GM08714 (cell line): ENCODE measurements at regions not wholly inside any gene's neighbourhood (a gene's known extent, or its start where the extent isn't known, plus 50 kb on each side); places are given as distances from the start of the nearest gene placed in this dataset.
"Not testable (repeated sequence)": the region's sequence is repeated elsewhere in the genome, so short reads cannot be mapped to it uniquely, and the experiment has no call there.

ENCODE experiments used
- H3K4me3 ChIP-seq: fragments of 200-500 bp; sonication (Bioruptor generic); 2 replicates; pipeline ENCODE4 v1.5.1; 2014; ENCODE audit warnings: mild to moderate bottlenecking, low read length, inconsistent platforms
- ZNF274 ChIP-seq: IDR thresholded peaks from 2 replicates; pipeline ENCODE4 v1.6.1; 2012; ENCODE audit warnings: mild to moderate bottlenecking, low read depth, low read length

- TF ChIP-seq ZNF274, result no peak
- H3K4me3 ChIP-seq, result no peak overlapping the region
These were observed 119.0 kb upstream of the SATB1 start for GRCh38 chr3:18544146-18544545.

DNA sequence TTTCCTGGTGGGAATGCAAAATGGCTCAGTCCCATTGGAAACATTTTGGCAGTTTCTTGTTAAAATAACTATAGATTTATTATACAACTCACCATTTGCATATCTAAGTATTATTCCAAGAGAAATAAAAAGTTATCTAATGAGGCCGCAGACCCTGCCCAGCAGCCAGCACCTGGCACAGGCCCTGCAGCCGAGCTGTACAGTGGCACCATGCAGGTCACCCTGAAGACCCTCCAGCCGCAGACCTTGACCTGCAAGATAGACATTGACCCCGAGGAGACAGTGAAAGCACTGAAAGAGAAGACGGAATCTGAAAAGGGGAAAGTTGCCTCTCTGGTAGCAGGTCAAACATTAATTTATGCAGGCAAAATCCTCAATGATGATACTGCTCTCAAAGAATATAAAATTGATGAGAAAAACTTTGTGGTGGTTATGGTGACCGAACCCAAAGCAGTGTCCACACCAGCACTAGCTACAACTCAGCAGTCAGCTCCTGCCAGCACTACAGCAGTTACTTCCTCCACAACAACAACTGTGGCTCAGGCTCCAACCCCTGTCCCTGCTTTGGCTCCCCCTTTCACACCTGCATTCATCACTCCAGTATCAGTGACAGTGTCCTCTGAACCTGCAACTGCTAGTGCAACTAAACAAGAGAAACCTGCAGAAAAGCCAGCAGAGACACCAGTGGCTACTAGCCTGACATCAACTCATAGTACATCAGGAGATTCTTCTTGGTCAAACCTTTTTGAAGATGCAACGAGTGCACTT, 113.5 kb upstream of the SATB1 start:
- TF ChIP-seq ZNF274, result no peak
- H3K4me3 ChIP-seq, result no peak overlapping the region

GRCh38 chr3:18533039-18533438, 107.9 kb upstream of the SATB1 start:
- H3K4me3 ChIP-seq, result no peak overlapping the region
- TF ChIP-seq ZNF274, result no peak

- TF ChIP-seq ZNF274, result no peak
- H3K4me3 ChIP-seq, result no peak overlapping the region
These were observed 106.5 kb upstream of the SATB1 start for GRCh38 chr3:18531662-18532061.

- no peak for TF ChIP-seq ZNF274
These were observed 104.5 kb upstream of the SATB1 start for GRCh38 chr3:18529631-18530030.

GRCh38 chr3:18527691-18528090, 102.6 kb upstream of the SATB1 start:
- TF ChIP-seq ZNF274, result no peak
- H3K4me3 ChIP-seq, result no peak overlapping the region

More at GRCh38 chr3:18529631-18530030, 104.5 kb upstream of the SATB1 start:
- H3K4me3 ChIP-seq, result no peak overlapping the region

- H3K4me3 ChIP-seq, result no peak overlapping the region
- TF ChIP-seq ZNF274, result no peak
These were observed 101.5 kb upstream of the SATB1 start for GRCh38 chr3:18526667-18527066.

DNA sequence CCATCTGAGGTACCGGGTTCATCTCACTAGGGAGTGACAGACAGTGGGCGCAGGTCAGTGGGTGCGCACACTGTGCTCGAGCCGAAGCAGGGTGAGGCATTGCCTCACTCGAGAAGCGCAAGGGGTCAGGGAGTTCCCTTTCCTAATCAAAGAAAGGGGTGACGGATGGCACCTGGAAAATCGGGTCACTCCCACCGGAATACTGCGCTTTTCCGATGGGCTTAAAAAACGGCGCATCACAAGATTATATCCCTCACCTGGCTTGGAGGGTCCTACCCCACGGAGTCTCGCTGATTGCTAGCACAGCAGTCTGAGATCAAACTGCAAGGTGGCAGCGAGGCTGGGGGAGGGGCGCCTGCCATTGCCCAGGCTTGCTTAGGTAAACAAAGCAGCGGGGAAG, 91.0 kb upstream of the SATB1 start:
- H3K4me3 ChIP-seq, result not testable (repeated sequence)

- TF ChIP-seq ZNF274, result no peak
These were observed 88.0 kb upstream of the SATB1 start for GRCh38 chr3:18513091-18513490.

DNA sequence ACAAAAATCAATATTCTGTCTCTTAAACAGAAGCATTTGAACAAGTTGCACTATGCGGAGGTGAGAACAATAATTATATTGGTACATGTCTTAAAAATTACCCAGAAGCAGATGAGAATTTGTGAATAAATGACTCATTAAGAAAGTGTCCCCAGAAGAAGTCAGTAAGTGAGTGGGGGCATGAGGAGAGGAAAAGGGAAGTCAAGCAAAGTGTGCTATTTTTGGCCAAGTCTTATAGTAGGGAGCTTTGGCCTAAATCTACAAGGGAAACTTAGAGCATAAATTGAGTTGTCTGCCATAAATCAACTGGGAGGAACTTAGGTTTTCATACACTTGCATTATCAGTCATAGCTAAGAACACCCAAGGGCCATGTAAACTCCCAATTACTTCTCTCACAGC, 86.9 kb upstream of the SATB1 start:
- no peak overlapping the region for H3K4me3 ChIP-seq
- TF ChIP-seq ZNF274, result no peak

More at GRCh38 chr3:18513091-18513490, 88.0 kb upstream of the SATB1 start:
- no peak overlapping the region for H3K4me3 ChIP-seq

DNA sequence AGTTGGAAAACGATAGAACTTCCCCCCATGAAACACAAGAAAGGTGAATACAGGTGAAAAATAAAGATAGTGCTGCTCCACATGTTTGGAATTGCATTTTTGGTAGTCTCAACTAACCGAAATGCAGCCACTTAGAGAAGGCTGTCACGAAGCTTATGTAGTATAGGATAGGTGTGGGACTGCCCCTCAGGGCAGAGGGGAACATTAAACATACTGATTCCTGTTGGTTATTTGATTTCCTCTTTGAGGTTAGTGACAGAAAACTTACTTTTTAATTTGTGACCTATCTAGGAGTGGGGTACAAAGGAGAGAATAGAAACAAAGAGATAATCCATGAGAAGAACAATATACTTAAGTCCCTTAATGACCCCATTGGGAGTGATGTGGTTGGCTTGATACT, 85.8 kb upstream of the SATB1 start:
- no peak overlapping the region for H3K4me3 ChIP-seq
- TF ChIP-seq ZNF274, result no peak

- no peak for TF ChIP-seq ZNF274
- H3K4me3 ChIP-seq, result no peak overlapping the region
These were observed 82.2 kb upstream of the SATB1 start for GRCh38 chr3:18507333-18507732.

DNA sequence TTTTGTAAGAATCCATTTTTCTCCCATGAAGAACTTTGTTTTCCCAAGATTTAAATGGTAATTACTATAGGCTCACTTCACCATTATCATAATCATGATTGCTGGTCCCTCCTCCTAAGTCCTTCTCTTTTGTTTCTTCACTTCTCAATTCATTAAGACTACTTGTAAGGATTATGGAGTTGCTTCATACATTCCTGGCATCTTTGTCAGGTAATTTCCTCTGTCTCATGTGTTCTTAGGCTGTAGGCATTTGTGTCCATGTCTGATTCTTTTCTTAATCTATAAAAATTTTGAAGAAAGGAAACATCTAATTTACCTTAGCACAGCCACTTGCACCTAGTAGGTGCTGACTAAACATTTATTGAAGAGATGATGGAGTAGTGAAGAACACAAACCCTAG, 79.9 kb upstream of the SATB1 start:
- H3K4me3 ChIP-seq, result no peak overlapping the region

GRCh38 chr3:18501679-18502343, 76.7 kb upstream of the SATB1 start:
- no peak overlapping the region for H3K4me3 ChIP-seq
- TF ChIP-seq ZNF274, result no peak

More for the DNA sequence above, 79.9 kb upstream of the SATB1 start:
- TF ChIP-seq ZNF274, result no peak

GRCh38 chr3:18500322-18500721, 75.2 kb upstream of the SATB1 start:
- no peak for TF ChIP-seq ZNF274
- H3K4me3 ChIP-seq, result no peak overlapping the region
